Adrenal gland (tissue), 5 donors: ENCODE measurements at regions not wholly inside any gene's neighbourhood (a gene's known extent, or its start where the extent isn't known, plus 50 kb on each side); places are given as distances from the start of the nearest gene placed in this dataset.

Experiments
- CTCF ChIP-seq, 6 experiments: fragments of 450-650 bp in 4 of 6; fragments of 200-600 bp in 2 of 6; sonication (generic) in 1 of 6; IDR thresholded peaks; 1 replicate in 5 of 6; 2 replicates in 1 of 6; pipeline versions ENCODE4 v1.5.1 to v1.8.0; 2016 to 2021; ENCODE audit warnings: antibody characterized with exemption in 6 of 6, mild to moderate bottlenecking in 2 of 6, moderate library complexity in 1 of 6
- POLR2A ChIP-seq, 2 donors: fragments of 450-650 bp; IDR thresholded peaks; one replicate each; pipeline ENCODE4 v1.6.1; 2017; ENCODE audit warnings: antibody characterized with exemption in 2 of 2, mild to moderate bottlenecking in 2 of 2, moderate library complexity in 1 of 2
- donor health status: DM: no; HTN: no; CAD: no.

GRCh38 chr4:178414881-178415446 is 972.7 kb upstream of the AGA start:
- TF ChIP-seq POLR2A (IDR thresholded peaks at IDR 0.05) (no peak), CTCF (IDR thresholded peaks at IDR 0.05) (no peak)
